HG03025 (cell line): ENCODE measurements at regions not wholly inside any gene's neighbourhood (a gene's known extent, or its start where the extent isn't known, plus 50 kb on each side); places are given as distances from the start of the nearest gene placed in this dataset.
"Not testable (repeated sequence)": the region's sequence is repeated elsewhere in the genome, so short reads cannot be mapped to it uniquely, and the experiment has no call there.

Experiments
- ATAC-seq: cut with Tn5 transposase; IDR thresholded peaks from one replicate; pipeline ENCODE4 v1.9.1; 2021; ENCODE audit warnings: mild to moderate bottlenecking, moderate library complexity; ENCODE audit not compliant: unreplicated experiment, low FRiP score

- no peak for ATAC-seq
Measured at GRCh38 chr14:88929656-88930436, 105.4 kb downstream of the TTC8 start.

- no peak for ATAC-seq
Measured at GRCh38 chr14:88931321-88932110, 107.1 kb downstream of the TTC8 start.

- no peak for ATAC-seq
Measured at GRCh38 chr14:88933191-88933590, 108.7 kb downstream of the TTC8 start.

- ATAC-seq: no peak
Measured at GRCh38 chr14:88934351-88934806, 109.9 kb downstream of the TTC8 start.

GRCh38 chr14:88935083-88935482 lies 110.6 kb downstream of the TTC8 start:
- ATAC-seq: no peak

- no peak for ATAC-seq
Measured at GRCh38 chr14:88937706-88938105, 113.3 kb downstream of the TTC8 start.

GRCh38 chr14:88940671-88941070 lies 116.2 kb downstream of the TTC8 start:
- ATAC-seq: no peak

- ATAC-seq: no peak
Measured at GRCh38 chr14:88941414-88941813, 117.0 kb downstream of the TTC8 start.

GRCh38 chr14:88947646-88948598 lies 123.5 kb downstream of the TTC8 start:
- no peak for ATAC-seq

GRCh38 chr14:88950069-88950468 lies 125.6 kb downstream of the TTC8 start:
- no peak for ATAC-seq

GRCh38 chr14:88951370-88951769 lies 126.9 kb downstream of the TTC8 start:
- ATAC-seq: no peak

- ATAC-seq: no peak
Measured at GRCh38 chr14:88952901-88953300, 128.4 kb downstream of the TTC8 start.

GRCh38 chr14:88955455-88955854 lies 131.0 kb downstream of the TTC8 start:
- no peak for ATAC-seq

GRCh38 chr14:88960496-88960895 lies 136.0 kb downstream of the TTC8 start:
- no peak for ATAC-seq

GRCh38 chr14:88961214-88961613 lies 136.8 kb downstream of the TTC8 start:
- ATAC-seq: no peak

GRCh38 chr14:88962356-88962755 lies 137.9 kb downstream of the TTC8 start:
- ATAC-seq: no peak

GRCh38 chr14:88967299-88967698 lies 142.8 kb downstream of the TTC8 start:
- ATAC-seq: no peak

GRCh38 chr14:88975043-88975830 lies 150.8 kb downstream of the TTC8 start:
- no peak for ATAC-seq

- no peak for ATAC-seq
Measured at GRCh38 chr14:88975926-88976325, 151.5 kb downstream of the TTC8 start.

GRCh38 chr14:88980907-88981306 lies 156.5 kb downstream of the TTC8 start:
- not testable (repeated sequence) for ATAC-seq
